CD1c-positive myeloid dendritic cell (primary cell): ENCODE measurements at regions not wholly inside any gene's neighbourhood (a gene's known extent, or its start where the extent isn't known, plus 50 kb on each side); places are given as distances from the start of the nearest gene placed in this dataset.
"Not testable (repeated sequence)": the region's sequence is repeated elsewhere in the genome, so short reads cannot be mapped to it uniquely, and the experiment has no call there.

Experiments used
- DNase-seq: peaks from one replicate; pipeline ENCODE4 v3.0.0-alpha.2; 2016; ENCODE audit errors: extremely low spot score

GRCh38 chr13:50415428-50415827 lies 400.2 kb downstream of the KCNRG start:
- DNase-seq: no peak

- DNase-seq: no peak
These were observed 402.4 kb downstream of the KCNRG start for GRCh38 chr13:50417597-50417996.

- no peak for DNase-seq
These were observed 404.2 kb downstream of the KCNRG start for GRCh38 chr13:50419331-50419865.

- no peak for DNase-seq
These were observed 404.7 kb downstream of the KCNRG start for GRCh38 chr13:50419896-50420295.

- DNase-seq: no peak
These were observed 405.7 kb downstream of the KCNRG start for GRCh38 chr13:50420718-50421472.

GRCh38 chr13:50421473-50422130 lies 406.4 kb downstream of the KCNRG start:
- DNase-seq: no peak

- DNase-seq: no peak
These were observed 407.2 kb downstream of the KCNRG start for GRCh38 chr13:50422181-50423148.

GRCh38 chr13:50424993-50425392 lies 409.7 kb downstream of the KCNRG start:
- DNase-seq: no peak

GRCh38 chr13:50425772-50426171 lies 410.5 kb downstream of the KCNRG start:
- DNase-seq: peak; percentile 10

- DNase-seq: no peak
These were observed 411.7 kb downstream of the KCNRG start for GRCh38 chr13:50426927-50427326.

GRCh38 chr13:50427511-50427910 lies 412.3 kb downstream of the KCNRG start:
- DNase-seq: not testable (repeated sequence)

- DNase-seq: no peak
These were observed 413.1 kb downstream of the KCNRG start for GRCh38 chr13:50428183-50428877.

GRCh38 chr13:50435011-50435410 lies 408.5 kb downstream of the DLEU7 start:
- DNase-seq: no peak

- no peak for DNase-seq
These were observed 406.2 kb downstream of the DLEU7 start for GRCh38 chr13:50437252-50437651.

- no peak for DNase-seq
These were observed 405.1 kb downstream of the DLEU7 start for GRCh38 chr13:50438351-50438750.

GRCh38 chr13:50441130-50441529 lies 402.4 kb downstream of the DLEU7 start:
- no peak for DNase-seq

GRCh38 chr13:50444726-50445125 lies 398.8 kb downstream of the DLEU7 start:
- no peak for DNase-seq

GRCh38 chr13:50446611-50447010 lies 396.9 kb downstream of the DLEU7 start:
- DNase-seq: no peak

- no peak for DNase-seq
These were observed 394.9 kb downstream of the DLEU7 start for GRCh38 chr13:50448535-50448998.

- no peak for DNase-seq
These were observed 394.0 kb downstream of the DLEU7 start for GRCh38 chr13:50449465-50449864.

GRCh38 chr13:50450279-50450678 lies 393.2 kb downstream of the DLEU7 start:
- DNase-seq: no peak
